H1 (cell line): ENCODE measurements at regions not wholly inside any gene's neighbourhood (a gene's known extent, or its start where the extent isn't known, plus 50 kb on each side); places are given as distances from the start of the nearest gene placed in this dataset.

Experiments used
- POU5F1 ChIP-seq: IDR thresholded peaks from 2 replicates; pipeline ENCODE4 v1.6.1; 2011; ENCODE audit warnings: low read depth, mild to moderate bottlenecking, low read length, moderate library complexity

- no peak for TF ChIP-seq POU5F1
These were observed 681.0 kb upstream of the LRRTM4 start (continued) for GRCh38 chr2:78202986-78203670.
